WTC11 (cell line): ENCODE measurements at regions not wholly inside any gene's neighbourhood (a gene's known extent, or its start where the extent isn't known, plus 50 kb on each side); places are given as distances from the start of the nearest gene placed in this dataset.

Experiments used
- ATAC-seq: fragments of 200-7000 bp; cut with Tn5 transposase; 2 replicates; pipeline ENCODE4 v1.10.0; 2021; ENCODE audit warnings: mild to moderate bottlenecking, moderate library complexity
- CTCF ChIA-PET: fragments of 300-600 bp; sonication (Branson Sonifier 250); formaldehyde crosslinking; loops from one replicate; lab custom pipeline; 2021; ENCODE audit warnings: antibody characterized with exemption; lab: Charles Lee
- POLR2A ChIA-PET: fragments of 350-600 bp; sonication (Branson Sonifier 250); formaldehyde crosslinking; loops from one replicate; lab custom pipeline; 2021; ENCODE audit warnings: antibody characterized with exemption; lab: Charles Lee
- DNase-seq: peaks from one replicate; pipeline ENCODE4 v3.0.0; 2021; ENCODE audit warnings: low spot score
- H3K27ac Mint-ChIP-seq: 2 replicates; pipeline ENCODE4 v1.8.0; 2021; ENCODE audit warnings: mixed read lengths
- H3K27me3 Mint-ChIP-seq: 2 replicates; pipeline ENCODE4 v1.8.0; 2021; ENCODE audit warnings: low read depth, mild to moderate bottlenecking, moderate library complexity, mixed read lengths
- H3K36me3 Mint-ChIP-seq: 2 replicates; pipeline ENCODE4 v1.8.0; 2021; ENCODE audit warnings: mixed read lengths
- H3K4me1 Mint-ChIP-seq: 2 replicates; pipeline ENCODE4 v1.8.0; 2022; ENCODE audit warnings: mixed read lengths
- H3K4me3 Mint-ChIP-seq: 2 replicates; pipeline ENCODE4 v1.8.0; 2021; ENCODE audit warnings: mild to moderate bottlenecking, moderate library complexity, mixed read lengths
- H3K9me3 Mint-ChIP-seq: 2 replicates; pipeline ENCODE4 v1.8.0; 2021; ENCODE audit warnings: mixed read lengths
- CBFB ChIP-seq: sonication (generic); formaldehyde crosslinking; IDR thresholded peaks from 2 replicates; pipeline ENCODE4 v1.8.1; 2022; ENCODE audit warnings: mild to moderate bottlenecking, low read depth, missing genetic modification reagents
- CDX4 ChIP-seq: fragments of 250-450 bp; sonication (Bioruptor Pico); IDR thresholded peaks from 2 replicates; pipeline ENCODE4 v1.9.0; 2021; ENCODE audit warnings: moderate library complexity, mild to moderate bottlenecking, inconsistent platforms, borderline replicate concordance
- CREM ChIP-seq: sonication (generic); formaldehyde crosslinking; IDR thresholded peaks from 2 replicates; pipeline ENCODE4 v1.8.1; 2022; ENCODE audit warnings: mild to moderate bottlenecking, missing genetic modification reagents, moderate library complexity
- E2F4 ChIP-seq: sonication (generic); formaldehyde crosslinking; IDR thresholded peaks from 2 replicates; pipeline ENCODE4 v1.8.1; 2022; ENCODE audit warnings: low read depth, mild to moderate bottlenecking, moderate library complexity, missing genetic modification reagents, borderline replicate concordance
- ESRRA ChIP-seq: sonication (generic); formaldehyde crosslinking; IDR thresholded peaks from 2 replicates; pipeline ENCODE4 v1.8.1; 2022; ENCODE audit warnings: mild to moderate bottlenecking, missing genetic modification reagents, borderline replicate concordance
- FOXJ3 ChIP-seq: sonication (generic); formaldehyde crosslinking; IDR thresholded peaks from 2 replicates; pipeline ENCODE4 v1.9.0; 2021; ENCODE audit warnings: missing genetic modification reagents, mild to moderate bottlenecking, borderline replicate concordance
- FOXP4 ChIP-seq: sonication (generic); formaldehyde crosslinking; IDR thresholded peaks from 2 replicates; pipeline ENCODE4 v1.8.0; 2022; ENCODE audit warnings: mild to moderate bottlenecking, missing genetic modification reagents
- GTF2I ChIP-seq: fragments of 250-450 bp; sonication (Bioruptor Pico); conservative IDR thresholded peaks from 2 replicates; pipeline ENCODE4 v1.4.0; 2021; ENCODE audit warnings: mild to moderate bottlenecking
- HMGA2 ChIP-seq: fragments of 250-450 bp; sonication (Bioruptor Pico); IDR thresholded peaks from 2 replicates; pipeline ENCODE4 v1.4.0; 2021; ENCODE audit warnings: mild to moderate bottlenecking, moderate library complexity
- KAT7 ChIP-seq: sonication (generic); formaldehyde crosslinking; IDR thresholded peaks from 2 replicates; pipeline ENCODE4 v1.8.1; 2023; ENCODE audit warnings: missing genetic modification reagents, mild to moderate bottlenecking, borderline replicate concordance
- NFE2L1 ChIP-seq: sonication (generic); formaldehyde crosslinking; IDR thresholded peaks from 2 replicates; pipeline ENCODE4 v1.8.1; 2023; ENCODE audit warnings: missing genetic modification reagents
- NFYB ChIP-seq: sonication (generic); formaldehyde crosslinking; conservative IDR thresholded peaks from 2 replicates; pipeline ENCODE4 v1.8.0; 2022; ENCODE audit warnings: low read depth, missing genetic modification reagents
- OVOL2 ChIP-seq: fragments of 250-450 bp; sonication (Bioruptor Pico); IDR thresholded peaks from 2 replicates; pipeline ENCODE4 v1.9.0; 2021; ENCODE audit warnings: mild to moderate bottlenecking, borderline replicate concordance
- SMAD3 ChIP-seq: sonication (generic); formaldehyde crosslinking; IDR thresholded peaks from 2 replicates; pipeline ENCODE4 v1.8.0; 2022; ENCODE audit warnings: missing genetic modification reagents, mild to moderate bottlenecking, borderline replicate concordance
- TCF7 ChIP-seq: sonication (generic); formaldehyde crosslinking; IDR thresholded peaks from 2 replicates; pipeline ENCODE4 v1.8.0; 2022; ENCODE audit warnings: mild to moderate bottlenecking, low read depth, missing genetic modification reagents, moderate library complexity
- TEAD4 ChIP-seq: sonication (generic); formaldehyde crosslinking; IDR thresholded peaks from 2 replicates; pipeline ENCODE4 v1.8.0; 2022; ENCODE audit warnings: mild to moderate bottlenecking, missing genetic modification reagents
- ZMAT4 ChIP-seq: fragments of 250-450 bp; sonication (Bioruptor Pico); IDR thresholded peaks from 2 replicates; pipeline ENCODE4 v1.9.0; 2021; ENCODE audit warnings: mild to moderate bottlenecking
- ZNF138 ChIP-seq: sonication (generic); formaldehyde crosslinking; conservative IDR thresholded peaks from 2 replicates; pipeline ENCODE4 v1.8.1; 2022; ENCODE audit warnings: mild to moderate bottlenecking, moderate library complexity, missing genetic modification reagents
- ZNF263 ChIP-seq: sonication (generic); formaldehyde crosslinking; IDR thresholded peaks from 2 replicates; pipeline ENCODE4 v1.8.1; 2022; ENCODE audit warnings: low read depth, mild to moderate bottlenecking, moderate library complexity, missing genetic modification reagents
- ZNF317 ChIP-seq: sonication (generic); formaldehyde crosslinking; IDR thresholded peaks from 2 replicates; pipeline ENCODE4 v1.8.1; 2023; ENCODE audit warnings: low read depth, mild to moderate bottlenecking, moderate library complexity, missing genetic modification reagents, borderline replicate concordance
- ZNF396 ChIP-seq: fragments of 250-450 bp; sonication (Bioruptor Pico); IDR thresholded peaks from 2 replicates; pipeline ENCODE4 v1.8.0; 2021; ENCODE audit warnings: mild to moderate bottlenecking, moderate library complexity, borderline replicate concordance
- ZNF416 ChIP-seq: fragments of 250-450 bp; sonication (Bioruptor Pico); IDR thresholded peaks from 2 replicates; pipeline ENCODE4 v1.9.0; 2021; ENCODE audit warnings: mild to moderate bottlenecking, inconsistent platforms

GRCh38 chr3:193991666-193992424 lies 144.1 kb upstream of the HES1 start:
- POLR2A ChIA-PET = no interaction called here

GRCh38 chr3:193992425-193993037 lies 143.4 kb upstream of the HES1 start:
- no peak for DNase-seq
- no peak overlapping the region for H3K4me3 Mint-ChIP-seq
- H3K27me3 Mint-ChIP-seq = peaks cover 8% of the 10 kb centered on the region
- H3K4me1 Mint-ChIP-seq = peaks cover 48% of the 10 kb centered on the region
- TF ChIP-seq KAT7 (CRISPR knock-in tag) = no peak
- TF ChIP-seq ZNF416 (CRISPR knock-in tag) = no peak
- TF ChIP-seq E2F4 = no peak
- TF ChIP-seq ZNF317 (CRISPR knock-in tag) = no peak
- no peak for TF ChIP-seq GTF2I (CRISPR knock-in tag)
- no peak for TF ChIP-seq NFE2L1 (CRISPR knock-in tag)
- TF ChIP-seq HMGA2 = no peak
- no peak for TF ChIP-seq NFYB (CRISPR knock-in tag)
- no peak for TF ChIP-seq CBFB (CRISPR knock-in tag)
- TF ChIP-seq ZNF138 (CRISPR knock-in tag) = no peak
- TF ChIP-seq ZNF396 (CRISPR knock-in tag) = no peak
- no peak for TF ChIP-seq CREM (CRISPR knock-in tag)
- no peak for TF ChIP-seq CDX4 (CRISPR knock-in tag)
- no peak for TF ChIP-seq TEAD4 (CRISPR knock-in tag)
- TF ChIP-seq FOXJ3 = no peak
- TF ChIP-seq, all 79 proteins: peak for 0
- Mint-ChIP-seq H3K9me3 (peaks cover 6% of the 10 kb centered on the region; the same call in 1 of the 2 replicates), H3K36me3 (peaks cover 3% of the 10 kb centered on the region; the same call in 1 of the 2 replicates), H3K27ac (no peak overlapping the region)
- ChIA-PET POLR2A (no interaction called here), CTCF (interaction anchor here (1.3 kb wide), 1 partner anchor 323 kb away, joined by 4 read pairs; no protein-coding TSS in a partner anchor)
- no peak for ATAC-seq

More at GRCh38 chr3:193991666-193992424, 144.1 kb upstream of the HES1 start:
- Mint-ChIP-seq H3K36me3 (peaks cover 3% of the 10 kb centered on the region; the same call in 1 of the 2 replicates), H3K27me3 (peaks cover 2% of the 10 kb centered on the region), H3K27ac (no peak overlapping the region), H3K4me1 (peaks cover 45% of the 10 kb centered on the region), H3K9me3 (peaks cover 6% of the 10 kb centered on the region; the same call in 1 of the 2 replicates), H3K4me3 (no peak overlapping the region)
- TF ChIP-seq FOXP4 (CRISPR knock-in tag) (no peak), ZNF416 (CRISPR knock-in tag) (no peak), ZMAT4 (CRISPR knock-in tag) (no peak), SMAD3 (CRISPR knock-in tag) (no peak), TCF7 (CRISPR knock-in tag) (no peak), ESRRA (CRISPR knock-in tag) (no peak), OVOL2 (CRISPR knock-in tag) (no peak), ZNF263 (CRISPR knock-in tag) (no peak)
- no peak for DNase-seq
- CTCF ChIA-PET = interaction anchor here (1.3 kb wide), 1 partner anchor 324 kb away, joined by 4 read pairs; no protein-coding TSS in a partner anchor
- ATAC-seq = no peak
